GM21737 (cell line): ENCODE measurements at regions not wholly inside any gene's neighbourhood (a gene's known extent, or its start where the extent isn't known, plus 50 kb on each side); places are given as distances from the start of the nearest gene placed in this dataset.

Experiments used
- ATAC-seq: cut with Tn5 transposase; IDR thresholded peaks from one replicate; pipeline ENCODE4 v1.9.1; 2021; ENCODE audit warnings: mild to moderate bottlenecking, moderate library complexity; ENCODE audit not compliant: unreplicated experiment

GRCh38 chr10:108902619-108903285, 1020.6 kb downstream of the XPNPEP1 start:
- no peak for ATAC-seq

GRCh38 chr10:108901781-108902618, 1021.3 kb downstream of the XPNPEP1 start:
- no peak for ATAC-seq

- ATAC-seq: no peak
Measured at GRCh38 chr10:108899670-108900069, 1023.6 kb downstream of the XPNPEP1 start.

- peak; percentile 80 for ATAC-seq
Measured at GRCh38 chr10:108894402-108895301, 1028.7 kb downstream of the XPNPEP1 start.

- no peak for ATAC-seq
Measured at GRCh38 chr10:108877095-108877561, 1046.2 kb downstream of the XPNPEP1 start.

DNA sequence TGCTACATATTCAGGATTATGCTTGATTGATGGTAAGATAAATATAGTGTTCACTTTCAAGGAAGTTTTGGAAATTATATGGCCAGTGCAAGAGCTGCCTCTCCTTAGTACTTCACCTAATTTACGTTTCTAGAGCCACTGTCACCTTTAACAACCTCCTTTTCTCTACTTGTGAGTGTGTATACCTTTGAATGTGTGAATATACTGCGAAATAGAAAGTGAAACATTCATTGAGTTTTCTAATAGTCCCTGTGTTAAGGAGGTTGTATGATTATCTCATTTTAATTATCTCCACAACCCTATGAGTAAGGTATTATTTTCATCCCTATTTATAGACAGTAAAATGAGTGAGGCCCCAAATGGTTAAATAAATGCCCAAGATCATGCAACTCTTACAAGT, 1050.5 kb downstream of the XPNPEP1 start:
- no peak for ATAC-seq

DNA sequence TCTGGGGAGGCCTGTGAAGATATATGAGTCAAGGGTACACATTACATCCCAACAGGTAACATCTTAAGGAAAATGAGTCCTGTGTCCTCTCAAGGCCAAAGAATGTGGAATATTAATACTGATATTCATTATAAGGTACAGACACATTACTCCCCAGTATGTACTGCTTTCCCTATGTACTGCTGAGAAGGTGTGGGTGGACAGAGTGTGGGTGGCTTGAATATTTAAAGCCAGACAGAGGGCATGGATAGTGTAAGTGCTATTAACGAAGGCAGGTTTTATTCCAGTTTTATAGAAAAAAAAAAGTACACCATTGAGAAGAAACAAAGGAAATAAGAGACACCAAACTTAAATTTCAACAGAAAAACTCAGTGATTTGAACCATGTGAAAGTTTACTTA, 1054.4 kb downstream of the XPNPEP1 start:
- no peak for ATAC-seq

GRCh38 chr10:108862676-108863350, 1060.5 kb downstream of the XPNPEP1 start:
- no peak for ATAC-seq

- ATAC-seq: no peak
Measured at GRCh38 chr10:108861181-108861754, 1062.0 kb downstream of the XPNPEP1 start.

GRCh38 chr10:108852211-108852610, 1071.1 kb downstream of the XPNPEP1 start:
- ATAC-seq: peak; percentile 68

GRCh38 chr10:108850138-108850854, 1073.0 kb downstream of the XPNPEP1 start:
- ATAC-seq: peak; percentile 83

- ATAC-seq: no peak
Measured at GRCh38 chr10:108849688-108850087, 1073.6 kb downstream of the XPNPEP1 start.

GRCh38 chr10:108849186-108849585, 1074.1 kb downstream of the XPNPEP1 start:
- ATAC-seq: no peak

- no peak for ATAC-seq
Measured at GRCh38 chr10:108848046-108848445, 1075.3 kb downstream of the XPNPEP1 start.

DNA sequence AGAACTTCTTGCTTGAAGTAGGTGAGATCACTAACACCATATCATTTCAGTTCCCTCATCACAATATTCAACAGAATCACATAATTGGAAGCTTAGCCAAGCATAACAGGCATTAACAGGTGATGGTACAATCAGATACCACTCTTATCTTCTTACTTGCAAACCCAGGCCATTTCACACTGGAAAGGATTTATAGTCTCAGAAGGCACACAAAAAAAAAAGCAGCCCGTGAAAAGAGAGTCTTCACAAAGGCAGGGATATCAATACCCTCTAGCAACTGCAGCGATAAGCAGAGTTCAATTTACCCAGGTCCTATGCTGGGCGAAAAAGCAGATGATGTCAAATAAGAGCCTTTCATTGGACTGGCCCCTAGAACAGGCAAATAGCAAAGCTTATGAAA, 1082.4 kb downstream of the XPNPEP1 start:
- ATAC-seq: no peak

DNA sequence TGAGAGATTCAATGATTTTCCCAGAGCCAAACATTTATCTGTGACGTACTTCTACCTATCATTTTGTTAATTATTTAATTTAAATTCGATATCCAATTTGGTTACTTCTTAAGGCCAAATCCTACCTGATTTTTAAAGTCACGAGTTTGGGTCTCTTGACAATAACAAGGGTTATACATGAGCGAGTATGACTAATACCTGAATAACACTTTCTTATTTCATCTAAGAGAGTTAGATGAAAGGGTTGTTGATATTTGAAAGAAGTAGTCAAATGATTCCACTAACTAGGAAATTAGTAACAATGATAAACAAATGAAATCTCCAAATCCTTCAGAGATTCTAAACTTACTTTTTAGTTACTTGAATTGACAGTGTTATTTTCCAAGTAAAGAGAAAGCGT, 1086.9 kb downstream of the XPNPEP1 start:
- no peak for ATAC-seq

DNA sequence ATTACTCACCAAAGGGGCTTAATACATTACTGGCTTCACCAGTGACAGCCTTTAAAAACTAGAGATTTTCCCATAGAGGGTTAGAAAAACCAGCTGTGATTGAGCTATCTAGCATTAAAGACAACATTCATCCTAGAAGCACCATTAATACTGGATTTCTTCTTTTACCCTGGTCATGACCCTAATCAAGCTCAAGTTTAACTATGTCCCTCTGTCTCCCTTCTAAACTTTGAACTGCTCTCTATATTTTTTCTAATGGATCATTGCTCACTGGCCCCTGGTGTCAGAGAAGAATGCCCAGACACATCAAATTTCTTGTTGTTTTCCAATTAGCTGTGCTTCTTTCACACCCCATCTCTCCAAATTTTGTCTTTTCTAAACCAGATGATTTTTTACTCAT, 1101.3 kb downstream of the XPNPEP1 start:
- ATAC-seq: no peak

- no peak for ATAC-seq
Measured at GRCh38 chr10:108819302-108819701, 1104.0 kb downstream of the XPNPEP1 start.

GRCh38 chr10:108817584-108817983, 1105.7 kb downstream of the XPNPEP1 start:
- ATAC-seq: no peak

DNA sequence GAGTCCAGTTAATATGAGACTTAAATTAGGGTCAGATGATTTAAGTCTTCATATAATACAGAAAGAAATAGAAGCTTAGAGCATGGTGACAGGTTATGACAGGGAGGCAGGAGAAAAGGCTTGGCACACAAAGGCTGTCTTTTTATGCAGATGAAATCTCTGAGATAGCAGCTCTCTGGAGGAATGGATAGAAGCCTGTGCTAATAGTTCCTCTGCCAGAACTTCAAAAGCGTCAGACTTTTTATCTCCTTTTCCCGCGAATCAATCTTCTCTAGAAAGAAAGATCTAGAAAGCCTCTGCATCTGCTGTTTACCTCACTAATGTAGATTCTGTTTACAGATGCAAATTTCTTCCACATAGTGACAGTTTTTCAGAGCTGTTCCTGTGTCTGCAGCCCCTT, 1106.2 kb downstream of the XPNPEP1 start:
- no peak for ATAC-seq
